ENCODE measurements at regions not wholly inside any gene's neighbourhood (a gene's known extent, or its start where the extent isn't known, plus 50 kb on each side); places are given as distances from the start of the nearest gene placed in this dataset.

DNA sequence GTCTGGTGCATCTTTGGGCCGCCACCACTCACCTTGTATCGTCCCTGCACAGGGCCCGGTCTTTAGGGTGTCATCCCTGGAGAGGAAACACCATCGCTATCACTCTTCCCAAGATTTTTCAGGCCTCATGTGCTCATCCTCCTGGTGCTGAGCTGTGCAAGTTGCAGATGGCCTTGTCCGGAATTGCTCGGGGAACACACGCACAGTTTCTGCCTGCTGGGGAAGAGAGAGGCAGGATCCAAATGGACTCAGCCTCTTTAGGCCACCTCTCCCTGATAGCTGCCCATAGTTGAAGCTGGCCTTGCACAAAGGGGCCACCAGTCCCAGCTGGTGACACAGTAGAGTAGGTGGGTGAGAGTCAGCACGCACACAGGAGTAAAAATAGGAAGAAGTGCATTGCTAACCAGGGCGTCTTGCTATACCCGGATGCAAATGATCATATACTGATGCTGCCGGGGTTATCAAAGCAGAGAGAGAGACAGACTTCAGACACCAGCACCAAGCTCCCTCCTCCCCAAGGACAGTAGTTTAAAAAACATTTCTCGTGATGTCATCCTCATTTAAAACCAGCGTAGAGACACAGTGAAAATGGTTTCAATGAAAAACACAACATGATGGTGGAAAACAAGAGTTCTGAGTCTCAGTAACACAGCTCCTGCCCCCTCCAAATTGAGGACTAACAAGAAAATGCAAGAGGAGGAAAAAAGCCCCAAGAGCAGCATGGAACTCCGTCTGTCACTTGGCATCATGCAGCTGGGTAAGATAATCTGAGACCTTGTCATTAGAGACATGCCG is 147.5 kb upstream of the NCK2 start:
- TF ChIP-seq CTCF (IDR thresholded peaks at IDR 0.05; ENCODE audit: low read depth, low read length, poor library complexity, severe bottlenecking) (no peak), EZH2phosphoT487 (IDR thresholded peaks at IDR 0.05; ENCODE audit: borderline replicate concordance, low read length) (no peak)

Data from DOHH2 (cell line).